HG03469 (cell line): ENCODE measurements at regions not wholly inside any gene's neighbourhood (a gene's known extent, or its start where the extent isn't known, plus 50 kb on each side); places are given as distances from the start of the nearest gene placed in this dataset.
"Not testable (repeated sequence)": the region's sequence is repeated elsewhere in the genome, so short reads cannot be mapped to it uniquely, and the experiment has no call there.

Experiments
- ATAC-seq: cut with Tn5 transposase; IDR thresholded peaks from one replicate; pipeline ENCODE4 v1.9.1; 2021; ENCODE audit warnings: mild to moderate bottlenecking, moderate library complexity, moderate number of reproducible peaks; ENCODE audit not compliant: unreplicated experiment

DNA sequence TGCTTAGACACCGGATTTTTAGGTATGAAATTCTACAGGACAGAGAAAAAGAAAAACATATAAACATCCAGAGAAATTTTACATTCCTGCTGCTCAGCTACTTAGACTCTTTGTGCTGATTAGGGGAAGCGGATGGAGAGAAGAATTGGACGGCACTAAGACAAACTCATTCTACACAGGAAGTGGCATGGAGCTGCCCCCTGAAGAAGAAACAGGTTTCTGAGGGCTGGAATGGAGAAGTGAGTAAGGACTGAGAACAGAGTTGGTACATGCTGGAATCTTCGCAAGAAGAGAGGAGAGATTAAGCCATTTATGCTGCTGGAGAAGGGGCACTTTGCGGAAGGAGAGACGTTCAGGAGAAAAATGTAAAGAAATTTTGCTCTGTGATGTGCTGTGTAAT lies 253.0 kb upstream of the ERBB4 start:
- no peak for ATAC-seq

DNA sequence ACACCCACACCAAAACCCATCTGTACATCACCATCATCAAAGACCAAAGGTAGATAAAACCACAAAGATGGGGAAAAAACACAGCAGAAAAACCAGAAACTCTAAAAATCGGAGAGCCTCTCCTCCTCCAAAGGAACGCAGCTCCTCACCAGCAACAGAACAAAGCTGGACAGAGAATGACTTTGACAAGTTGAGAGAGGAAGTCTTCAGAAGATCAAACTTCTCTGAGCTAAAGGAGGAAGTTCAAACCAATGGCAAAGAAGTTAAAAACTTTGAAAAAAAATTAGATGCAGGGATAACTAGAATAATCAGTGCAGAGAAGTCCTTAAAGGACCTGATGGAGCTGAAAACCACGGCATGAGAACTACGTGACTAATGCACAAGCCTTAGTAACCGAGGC lies 247.5 kb upstream of the ERBB4 start:
- ATAC-seq: not testable (repeated sequence)

DNA sequence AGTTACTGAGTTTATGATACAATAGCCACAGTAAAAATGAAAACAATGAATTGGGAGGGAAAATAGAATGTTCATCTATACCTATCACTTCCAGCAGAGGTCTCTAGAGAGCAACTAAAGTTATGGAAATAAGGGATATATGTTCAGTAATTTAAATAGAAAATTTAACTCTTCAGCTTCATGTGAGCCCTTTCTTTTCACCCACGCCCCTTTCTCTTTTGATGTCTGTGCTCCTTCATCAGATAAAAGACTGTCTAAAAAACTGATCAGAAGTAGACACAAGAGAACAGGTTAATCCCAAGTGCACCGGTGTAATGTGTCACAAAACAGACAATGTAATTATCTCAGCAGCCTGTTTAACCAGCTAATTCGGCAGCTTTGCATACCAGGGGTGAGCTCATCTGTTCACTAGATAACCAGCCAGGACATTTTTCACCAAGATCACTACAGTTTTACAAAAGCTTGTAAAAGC lies 238.5 kb upstream of the ERBB4 start:
- ATAC-seq: peak; percentile 53

DNA sequence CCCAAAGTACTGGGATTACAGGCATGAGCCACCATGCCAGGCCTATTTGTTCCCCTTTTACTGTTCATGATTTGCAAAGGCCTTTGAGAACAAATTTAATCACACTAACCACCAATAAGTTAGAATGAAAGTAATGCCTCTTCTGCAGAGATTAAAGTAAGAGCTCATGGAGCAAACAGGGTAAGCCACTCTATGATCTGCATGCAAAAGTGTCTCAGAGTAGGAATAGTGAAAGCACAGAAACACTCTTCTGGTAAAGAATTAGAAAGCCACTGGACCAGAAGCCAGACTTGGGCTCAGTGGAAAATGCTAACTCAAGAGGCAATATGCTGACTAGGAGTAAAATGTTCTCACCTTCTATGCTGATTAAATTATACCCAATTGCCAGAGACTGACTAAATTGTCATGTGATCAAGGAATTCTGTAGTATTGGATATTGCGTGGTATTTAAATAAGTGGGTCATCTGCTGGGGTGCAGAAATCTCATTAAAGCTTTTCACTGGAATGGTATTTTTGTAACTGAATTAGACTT lies 235.3 kb upstream of the ERBB4 start:
- ATAC-seq: no peak

GRCh38 chr2:212770240-212770639 lies 231.6 kb upstream of the ERBB4 start:
- ATAC-seq: no peak

- ATAC-seq: no peak
Observed at GRCh38 chr2:212766921-212767320, 228.3 kb upstream of the ERBB4 start.

DNA sequence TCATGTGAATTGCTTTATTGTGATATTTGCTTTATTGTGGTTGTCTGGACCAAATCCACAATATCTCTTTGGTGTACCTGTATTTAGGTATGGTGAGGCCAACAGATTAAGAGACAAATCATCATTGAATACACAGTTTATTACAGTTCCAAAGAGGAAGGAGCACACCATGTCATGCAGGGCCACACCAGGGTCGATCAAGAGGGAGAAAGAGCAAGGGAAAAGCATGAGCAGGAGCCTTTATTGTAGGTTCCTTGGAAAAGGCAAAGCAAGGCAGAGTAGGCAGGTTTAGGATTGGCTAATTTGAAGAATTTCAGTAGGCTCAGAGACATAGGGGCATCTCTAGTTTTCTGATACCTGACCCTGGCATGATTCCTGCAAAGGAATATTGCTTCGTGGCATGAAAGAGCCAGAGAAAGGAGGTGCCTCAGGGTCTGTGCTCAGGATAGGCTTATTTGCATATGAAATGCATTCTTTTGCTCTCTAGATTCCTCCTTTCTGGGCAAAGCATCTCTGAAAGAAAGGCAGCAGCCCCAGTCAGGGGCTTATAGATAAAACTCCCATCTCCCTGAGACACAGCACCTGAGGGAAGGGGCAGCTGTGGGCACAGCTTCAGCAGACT lies 214.2 kb upstream of the ERBB4 start:
- no peak for ATAC-seq

DNA sequence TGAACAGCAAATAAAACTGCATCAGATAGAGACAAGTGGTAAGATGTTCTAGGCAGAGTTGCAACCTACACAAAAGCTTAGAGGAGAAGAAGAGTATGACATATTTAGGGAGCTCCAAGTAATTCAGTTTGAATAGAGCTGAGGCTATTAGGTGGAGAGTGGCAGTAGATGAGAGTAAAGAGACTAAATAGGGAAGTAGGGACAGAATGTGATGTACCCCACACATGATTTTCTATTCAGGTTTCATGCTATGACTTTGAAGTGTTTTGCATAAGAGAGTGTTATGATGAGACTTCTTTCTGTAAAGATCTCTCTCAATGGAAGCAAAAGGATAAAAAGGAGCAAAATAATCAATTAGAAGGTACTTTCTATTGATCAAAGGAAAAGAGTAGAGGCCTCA lies 206.8 kb upstream of the ERBB4 start:
- peak; percentile 87 for ATAC-seq

DNA sequence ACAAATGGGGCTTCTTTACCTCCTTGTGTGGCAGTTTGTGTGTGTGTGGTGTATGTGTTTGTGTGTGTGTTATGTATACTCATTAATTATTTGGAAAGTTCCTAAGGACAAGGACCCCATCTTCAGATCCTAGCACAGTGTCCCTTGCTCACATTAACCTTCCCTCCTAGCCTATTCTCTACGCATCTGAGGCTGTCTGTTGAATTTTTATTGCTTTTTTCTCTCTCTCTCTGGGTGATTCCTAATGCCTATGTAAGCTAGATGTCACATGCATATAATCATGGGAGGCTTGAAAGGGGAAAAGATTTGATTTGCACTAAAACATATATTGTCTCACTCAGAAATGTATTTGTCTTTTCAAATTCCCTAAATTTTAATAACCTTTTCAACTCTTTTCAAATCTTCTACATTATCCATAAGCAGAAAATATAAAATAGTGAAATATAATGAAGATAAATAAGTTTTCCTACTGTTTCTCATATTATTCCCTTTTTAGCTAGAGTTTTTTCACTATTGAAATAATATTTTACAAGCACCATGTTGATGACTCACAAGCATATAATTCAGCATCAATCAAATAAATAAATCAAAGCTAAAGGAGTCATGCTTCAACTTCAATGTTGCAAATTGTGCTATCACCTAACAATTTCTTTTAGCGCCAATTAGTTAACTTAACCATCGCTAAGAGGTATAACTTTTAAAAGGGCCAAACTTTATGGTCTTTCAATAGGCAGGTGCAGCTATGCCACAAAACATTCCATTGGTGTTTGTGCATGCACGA lies 199.0 kb upstream of the ERBB4 start:
- no peak for ATAC-seq

GRCh38 chr2:212736385-212736726 lies 197.8 kb upstream of the ERBB4 start:
- ATAC-seq: no peak

- ATAC-seq: no peak
Observed at GRCh38 chr2:212733273-212733672, 194.7 kb upstream of the ERBB4 start.

GRCh38 chr2:212732860-212733259 lies 194.3 kb upstream of the ERBB4 start:
- no peak for ATAC-seq

GRCh38 chr2:212730994-212731393 lies 192.4 kb upstream of the ERBB4 start:
- peak; percentile 90 for ATAC-seq

GRCh38 chr2:212728717-212729116 lies 190.1 kb upstream of the ERBB4 start:
- no peak for ATAC-seq

GRCh38 chr2:212727751-212728150 lies 189.1 kb upstream of the ERBB4 start:
- ATAC-seq: no peak

DNA sequence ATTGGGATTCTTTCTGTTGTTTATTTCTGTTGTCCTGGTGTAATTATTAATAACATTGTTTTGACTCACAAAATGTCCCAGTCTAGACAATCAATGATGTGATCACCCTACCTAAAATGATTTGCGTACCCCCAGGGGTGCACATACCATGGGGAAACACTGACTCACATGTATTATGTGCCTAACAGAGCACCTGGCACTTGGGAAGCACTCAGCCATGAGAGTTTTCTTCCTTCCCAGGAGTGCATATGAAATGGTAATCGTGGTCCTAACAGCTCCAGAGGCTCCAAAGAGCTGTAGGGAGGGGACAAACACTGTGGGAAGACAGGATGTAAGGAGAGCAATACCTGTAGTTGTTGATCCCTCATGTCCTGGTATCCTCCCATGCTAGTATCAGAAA lies 187.8 kb upstream of the ERBB4 start:
- ATAC-seq: no peak

DNA sequence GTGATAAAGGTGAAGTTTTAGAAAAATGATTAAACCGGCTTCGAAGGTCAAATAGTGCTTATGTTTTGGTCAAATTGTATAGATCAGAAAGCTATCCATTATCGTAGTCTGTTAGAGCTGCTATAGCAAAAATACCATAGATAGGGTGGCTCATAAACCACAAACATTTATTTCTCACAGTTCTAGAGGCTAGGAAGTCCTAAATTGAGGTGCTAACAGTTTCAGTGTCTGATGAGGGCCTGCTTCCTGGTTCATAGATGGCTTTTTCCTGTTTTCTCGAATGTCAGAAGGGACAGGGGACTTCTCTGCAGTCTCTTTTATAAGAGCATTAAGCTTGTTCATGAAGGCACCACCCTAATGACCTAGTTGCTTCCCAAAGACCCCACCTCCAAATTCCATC lies 186.6 kb upstream of the ERBB4 start:
- ATAC-seq: no peak

DNA sequence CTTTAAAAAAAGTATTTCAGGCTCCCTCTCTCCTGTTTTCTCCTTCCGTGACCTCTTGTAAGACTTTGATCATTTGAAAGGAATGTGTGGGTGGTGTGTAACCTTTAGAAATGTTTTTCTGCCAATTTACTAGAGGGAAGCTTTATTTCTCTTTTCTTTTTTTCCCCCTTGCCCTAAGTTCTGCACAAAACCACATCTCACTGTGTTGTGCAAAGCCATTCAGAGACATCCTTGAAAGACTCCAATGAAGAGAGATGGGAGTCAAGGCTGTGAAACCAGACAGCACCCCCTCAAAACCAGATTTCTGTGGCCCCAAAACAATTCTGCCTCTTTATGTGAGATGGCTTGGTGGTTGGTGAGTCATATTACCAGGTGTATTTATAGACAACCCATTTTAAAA lies 184.6 kb upstream of the ERBB4 start:
- ATAC-seq: peak; percentile 36

DNA sequence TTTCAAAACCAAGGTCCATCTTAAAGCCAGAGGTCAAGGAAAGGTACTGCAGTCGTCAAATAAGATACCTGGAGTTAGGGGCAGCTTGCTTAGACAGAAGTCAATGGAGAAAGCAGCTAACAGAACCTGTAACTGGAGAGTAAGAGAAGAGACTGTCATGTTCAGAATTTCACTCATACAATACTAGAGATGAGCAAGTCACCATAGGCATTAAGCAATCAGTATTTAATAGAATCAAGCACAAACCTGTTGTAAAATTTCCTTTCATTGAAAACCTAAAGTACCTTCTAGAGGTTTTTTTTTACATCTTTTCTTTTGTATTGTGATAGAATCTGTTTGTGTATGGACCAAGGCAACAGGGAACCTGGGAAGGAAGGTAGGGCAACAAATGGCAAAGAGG lies 183.4 kb upstream of the ERBB4 start:
- no peak for ATAC-seq

DNA sequence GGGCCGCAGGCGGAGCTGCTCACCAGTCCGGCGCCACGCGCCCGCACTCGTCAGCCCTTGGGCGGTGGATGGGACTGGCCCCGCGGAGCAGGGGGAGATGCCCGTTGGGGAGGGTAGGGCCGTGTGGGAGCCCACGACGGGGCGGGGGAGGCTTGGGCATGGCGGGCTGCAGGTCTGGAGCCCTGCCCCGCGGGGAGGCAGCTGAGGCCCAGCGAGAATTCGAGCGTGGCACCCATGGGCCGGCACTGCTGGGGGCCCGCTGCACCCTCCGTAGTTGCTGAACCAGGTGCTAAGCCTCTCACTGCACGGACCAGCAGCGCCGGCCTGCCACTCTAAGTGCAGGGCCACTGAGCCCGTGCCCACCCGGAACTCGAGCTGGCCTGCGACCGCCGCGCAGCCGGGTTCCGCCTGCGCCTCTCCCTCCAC lies 182.4 kb upstream of the ERBB4 start:
- no peak for ATAC-seq

DNA sequence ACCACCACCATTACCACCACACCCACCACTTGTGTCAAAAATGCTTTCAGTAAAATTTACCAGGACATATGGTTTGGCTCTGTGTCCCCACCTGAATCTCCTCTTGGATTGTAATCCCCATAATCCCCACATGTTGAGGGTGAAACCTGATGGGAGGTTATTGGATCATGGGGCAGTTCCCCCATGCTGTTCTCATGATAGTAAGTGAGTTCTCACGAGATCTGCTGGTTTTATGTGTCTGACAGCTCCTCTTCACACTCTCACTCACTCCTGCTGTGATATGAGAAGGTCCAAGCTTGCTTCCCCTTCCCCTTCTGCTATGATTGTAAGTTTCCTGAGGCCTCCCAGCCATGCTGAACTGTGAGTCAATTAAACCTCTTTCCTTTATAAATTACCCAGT lies 176.8 kb upstream of the ERBB4 start:
- ATAC-seq: not testable (repeated sequence)

- no peak for ATAC-seq
Observed at GRCh38 chr2:212713681-212714080, 175.1 kb upstream of the ERBB4 start.
